Islet of Langerhans (tissue), 1 donor: ENCODE measurements at regions not wholly inside any gene's neighbourhood (a gene's known extent, or its start where the extent isn't known, plus 50 kb on each side); places are given as distances from the start of the nearest gene placed in this dataset.

Source experiments
- FAIRE-seq: peaks from one replicate; lab custom pipeline; 2011; peaks lifted over from hg19 to GRCh38; lab: Jason Lieb, UNC

GRCh38 chr16:51457775-51458174, 306.7 kb upstream of the SALL1 start:
- no peak for FAIRE-seq

- no peak for FAIRE-seq
These were observed 304.3 kb upstream of the SALL1 start for GRCh38 chr16:51455398-51455797.

- no peak for FAIRE-seq
These were observed 302.2 kb upstream of the SALL1 start for GRCh38 chr16:51453251-51453650.

- FAIRE-seq: no peak
These were observed 299.8 kb upstream of the SALL1 start for GRCh38 chr16:51450909-51451308.

GRCh38 chr16:51450376-51450775, 299.3 kb upstream of the SALL1 start:
- no peak for FAIRE-seq

- no peak for FAIRE-seq
These were observed 298.4 kb upstream of the SALL1 start for GRCh38 chr16:51449441-51449840.

GRCh38 chr16:51445250-51445649, 294.2 kb upstream of the SALL1 start:
- FAIRE-seq: no peak

- no peak for FAIRE-seq
These were observed 292.9 kb upstream of the SALL1 start for GRCh38 chr16:51443934-51444333.

- FAIRE-seq: no peak
These were observed 291.2 kb upstream of the SALL1 start for GRCh38 chr16:51442141-51442870.

GRCh38 chr16:51440131-51440889, 289.2 kb upstream of the SALL1 start:
- no peak for FAIRE-seq

- no peak for FAIRE-seq
These were observed 288.2 kb upstream of the SALL1 start for GRCh38 chr16:51439271-51439670.

GRCh38 chr16:51436742-51437141, 285.7 kb upstream of the SALL1 start:
- no peak for FAIRE-seq

- FAIRE-seq: no peak
These were observed 283.6 kb upstream of the SALL1 start for GRCh38 chr16:51434567-51435198.

GRCh38 chr16:51433599-51433998, 282.5 kb upstream of the SALL1 start:
- no peak for FAIRE-seq

- FAIRE-seq: no peak
These were observed 280.6 kb upstream of the SALL1 start for GRCh38 chr16:51431517-51432241.

GRCh38 chr16:51430716-51431369, 279.8 kb upstream of the SALL1 start:
- FAIRE-seq: no peak

GRCh38 chr16:51429041-51429440, 278.0 kb upstream of the SALL1 start:
- no peak for FAIRE-seq

GRCh38 chr16:51427085-51427484, 276.0 kb upstream of the SALL1 start:
- no peak for FAIRE-seq

- FAIRE-seq: no peak
These were observed 275.2 kb upstream of the SALL1 start for GRCh38 chr16:51426276-51426675.

GRCh38 chr16:51420247-51420646, 269.2 kb upstream of the SALL1 start:
- no peak for FAIRE-seq

- no peak for FAIRE-seq
These were observed 268.7 kb upstream of the SALL1 start for GRCh38 chr16:51419768-51420167.

GRCh38 chr16:51418258-51418657, 267.2 kb upstream of the SALL1 start:
- no peak for FAIRE-seq
